Fibroblast of peridontal ligament (primary cell): ENCODE measurements at regions not wholly inside any gene's neighbourhood (a gene's known extent, or its start where the extent isn't known, plus 50 kb on each side); places are given as distances from the start of the nearest gene placed in this dataset.
"Not testable (repeated sequence)": the region's sequence is repeated elsewhere in the genome, so short reads cannot be mapped to it uniquely, and the experiment has no call there.

ENCODE experiments used
- DNase-seq: peaks from one replicate; pipeline ENCODE4 v3.0.0-alpha.2; 2010; ENCODE audit errors: extremely low read depth

- DNase-seq, result no peak
Observed at GRCh38 chr1:91605566-91605965, 104.9 kb downstream of the CDC7 start.

- DNase-seq, result no peak
Observed at GRCh38 chr1:91606546-91607078, 106.0 kb downstream of the CDC7 start.

GRCh38 chr1:91607686-91608085 lies 107.0 kb downstream of the CDC7 start:
- not testable (repeated sequence) for DNase-seq

- DNase-seq, result peak; percentile 78
Observed at GRCh38 chr1:91608876-91609275, 108.2 kb downstream of the CDC7 start.

- DNase-seq, result peak; percentile 41
Observed at GRCh38 chr1:91609551-91609950, 108.9 kb downstream of the CDC7 start.

GRCh38 chr1:91610102-91610501 lies 109.5 kb downstream of the CDC7 start:
- peak; percentile 51 for DNase-seq

GRCh38 chr1:91610789-91611188 lies 110.1 kb downstream of the CDC7 start:
- DNase-seq, result no peak

GRCh38 chr1:91611483-91611917 lies 110.8 kb downstream of the CDC7 start:
- no peak for DNase-seq

GRCh38 chr1:91613595-91613994 lies 112.9 kb downstream of the CDC7 start:
- DNase-seq, result peak; percentile 31

GRCh38 chr1:91616712-91617111 lies 116.1 kb downstream of the CDC7 start:
- DNase-seq, result no peak

- no peak for DNase-seq
Observed at GRCh38 chr1:91617285-91617765, 116.7 kb downstream of the CDC7 start.

GRCh38 chr1:91619881-91620280 lies 119.2 kb downstream of the CDC7 start:
- peak; percentile 66 for DNase-seq

- DNase-seq, result no peak
Observed at GRCh38 chr1:91621360-91621759, 120.7 kb downstream of the CDC7 start.

GRCh38 chr1:91621907-91622306 lies 121.3 kb downstream of the CDC7 start:
- no peak for DNase-seq

GRCh38 chr1:91622616-91623015 lies 122.0 kb downstream of the CDC7 start:
- DNase-seq, result peak; percentile 24

GRCh38 chr1:91623020-91623419 lies 122.4 kb downstream of the CDC7 start:
- no peak for DNase-seq

- DNase-seq, result no peak
Observed at GRCh38 chr1:91624331-91624730, 123.7 kb downstream of the CDC7 start.
